RWPE2 (cell line): ENCODE measurements at regions not wholly inside any gene's neighbourhood (a gene's known extent, or its start where the extent isn't known, plus 50 kb on each side); places are given as distances from the start of the nearest gene placed in this dataset.

Source experiments
- ATAC-seq: fragments of 200-7000 bp; cut with Tn5 transposase; 3 replicates; pipeline ENCODE4 v1.9.1; 2021; ENCODE audit warnings: low read depth
- DNase-seq: peaks from one replicate; pipeline ENCODE4 v3.0.0-alpha.2; 2020; ENCODE audit warnings: low spot score
- H3K27ac ChIP-seq: fragments of 450-650 bp; 2 replicates; pipeline ENCODE4 v1.5.1; 2017; ENCODE audit warnings: mild to moderate bottlenecking; ENCODE audit not compliant: poor library complexity, severe bottlenecking
- H3K27me3 ChIP-seq: fragments of 250-450 bp; sonication (Bioruptor Pico); 2 replicates; pipeline ENCODE4 v1.5.1; 2021; ENCODE audit warnings: mild to moderate bottlenecking, moderate library complexity; ENCODE audit not compliant: insufficient read depth, poor library complexity, severe bottlenecking
- H3K36me3 ChIP-seq: fragments of 250-450 bp; sonication (Bioruptor Pico); 2 replicates; pipeline ENCODE4 v1.5.1; 2020; ENCODE audit warnings: low read depth, mild to moderate bottlenecking, moderate library complexity
- H3K4me1 ChIP-seq: fragments of 250-450 bp; sonication (Bioruptor Pico); 2 replicates; pipeline ENCODE4 v1.5.1; 2021; ENCODE audit warnings: mild to moderate bottlenecking, moderate library complexity; ENCODE audit not compliant: insufficient read depth, poor library complexity, severe bottlenecking
- H3K4me3 ChIP-seq: fragments of 250-450 bp; sonication (Bioruptor Pico); 2 replicates; pipeline ENCODE4 v1.5.1; 2021; ENCODE audit warnings: mild to moderate bottlenecking, moderate library complexity; ENCODE audit not compliant: severe bottlenecking
- H3K9me3 ChIP-seq: fragments of 250-450 bp; sonication (Bioruptor Pico); 2 replicates; pipeline ENCODE4 v1.5.1; 2021; ENCODE audit warnings: mild to moderate bottlenecking, moderate library complexity; ENCODE audit not compliant: severe bottlenecking
- TF ChIP-seq, protein P1 (sequence below): fragments of 450-650 bp; IDR thresholded peaks from one replicate; pipeline ENCODE4 v1.5.1; 2017; ENCODE audit warnings: mild to moderate bottlenecking, moderate library complexity; ENCODE audit not compliant: poor library complexity, severe bottlenecking

DNA sequence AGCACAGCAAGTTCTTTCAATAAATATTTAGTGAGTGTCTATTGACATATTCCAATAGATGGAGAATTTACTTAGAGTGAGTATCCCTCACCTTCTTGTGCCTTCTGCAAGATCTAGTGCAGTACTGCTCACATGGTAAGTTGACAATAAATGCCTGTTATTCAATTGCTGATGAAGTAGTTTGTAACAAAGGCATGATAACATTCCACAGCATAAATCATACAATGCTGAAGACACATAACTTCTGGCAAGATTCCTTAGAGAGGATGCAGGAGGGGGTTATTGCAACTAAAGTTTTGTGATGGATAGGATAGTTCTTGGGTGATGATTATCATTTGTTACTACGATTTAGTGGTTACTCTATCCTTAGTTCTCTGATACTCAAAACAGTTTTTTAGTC lies 112.2 kb upstream of the RBMS3 start:
- Histone ChIP-seq H3K27ac (no peak overlapping the region), H3K4me3 (no peak overlapping the region), H3K36me3 (no peaks in the 10 kb centered on the region), H3K9me3 (no peaks in the 10 kb centered on the region), H3K4me1 (peaks cover 9% of the 10 kb centered on the region), H3K27me3 (no peaks in the 10 kb centered on the region)
- DNase-seq (no peak), ATAC-seq (no peak)
- TF ChIP-seq, protein P1, sequence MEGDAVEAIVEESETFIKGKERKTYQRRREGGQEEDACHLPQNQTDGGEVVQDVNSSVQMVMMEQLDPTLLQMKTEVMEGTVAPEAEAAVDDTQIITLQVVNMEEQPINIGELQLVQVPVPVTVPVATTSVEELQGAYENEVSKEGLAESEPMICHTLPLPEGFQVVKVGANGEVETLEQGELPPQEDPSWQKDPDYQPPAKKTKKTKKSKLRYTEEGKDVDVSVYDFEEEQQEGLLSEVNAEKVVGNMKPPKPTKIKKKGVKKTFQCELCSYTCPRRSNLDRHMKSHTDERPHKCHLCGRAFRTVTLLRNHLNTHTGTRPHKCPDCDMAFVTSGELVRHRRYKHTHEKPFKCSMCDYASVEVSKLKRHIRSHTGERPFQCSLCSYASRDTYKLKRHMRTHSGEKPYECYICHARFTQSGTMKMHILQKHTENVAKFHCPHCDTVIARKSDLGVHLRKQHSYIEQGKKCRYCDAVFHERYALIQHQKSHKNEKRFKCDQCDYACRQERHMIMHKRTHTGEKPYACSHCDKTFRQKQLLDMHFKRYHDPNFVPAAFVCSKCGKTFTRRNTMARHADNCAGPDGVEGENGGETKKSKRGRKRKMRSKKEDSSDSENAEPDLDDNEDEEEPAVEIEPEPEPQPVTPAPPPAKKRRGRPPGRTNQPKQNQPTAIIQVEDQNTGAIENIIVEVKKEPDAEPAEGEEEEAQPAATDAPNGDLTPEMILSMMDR = no peak

DNA sequence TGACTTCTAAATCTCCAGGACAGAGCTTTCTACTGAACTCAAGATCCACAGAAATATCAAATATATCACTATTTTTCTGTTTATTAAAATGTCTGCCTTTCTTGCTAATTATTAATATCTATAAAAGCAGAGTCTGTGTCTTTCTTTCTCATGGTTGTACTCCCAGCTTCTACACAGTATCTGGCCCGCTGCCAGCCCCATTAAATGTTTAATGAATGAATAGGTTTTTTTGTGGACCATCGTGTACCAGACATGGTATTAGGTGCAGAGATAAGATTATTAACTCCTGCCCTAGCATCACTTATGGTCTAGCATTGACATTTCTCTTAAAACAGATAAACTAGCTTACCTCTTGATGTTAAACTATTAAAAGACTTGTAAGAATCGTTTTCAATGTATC lies 111.4 kb upstream of the RBMS3 start:
- no peak overlapping the region for H3K4me3 ChIP-seq
- H3K27me3 ChIP-seq = no peaks in the 10 kb centered on the region
- peaks cover 9% of the 10 kb centered on the region for H3K4me1 ChIP-seq
- no peak for DNase-seq
- H3K27ac ChIP-seq = no peak overlapping the region
- no peaks in the 10 kb centered on the region for H3K36me3 ChIP-seq
- no peaks in the 10 kb centered on the region for H3K9me3 ChIP-seq
- no peak for ATAC-seq
- TF ChIP-seq, protein P1 = no peak

DNA sequence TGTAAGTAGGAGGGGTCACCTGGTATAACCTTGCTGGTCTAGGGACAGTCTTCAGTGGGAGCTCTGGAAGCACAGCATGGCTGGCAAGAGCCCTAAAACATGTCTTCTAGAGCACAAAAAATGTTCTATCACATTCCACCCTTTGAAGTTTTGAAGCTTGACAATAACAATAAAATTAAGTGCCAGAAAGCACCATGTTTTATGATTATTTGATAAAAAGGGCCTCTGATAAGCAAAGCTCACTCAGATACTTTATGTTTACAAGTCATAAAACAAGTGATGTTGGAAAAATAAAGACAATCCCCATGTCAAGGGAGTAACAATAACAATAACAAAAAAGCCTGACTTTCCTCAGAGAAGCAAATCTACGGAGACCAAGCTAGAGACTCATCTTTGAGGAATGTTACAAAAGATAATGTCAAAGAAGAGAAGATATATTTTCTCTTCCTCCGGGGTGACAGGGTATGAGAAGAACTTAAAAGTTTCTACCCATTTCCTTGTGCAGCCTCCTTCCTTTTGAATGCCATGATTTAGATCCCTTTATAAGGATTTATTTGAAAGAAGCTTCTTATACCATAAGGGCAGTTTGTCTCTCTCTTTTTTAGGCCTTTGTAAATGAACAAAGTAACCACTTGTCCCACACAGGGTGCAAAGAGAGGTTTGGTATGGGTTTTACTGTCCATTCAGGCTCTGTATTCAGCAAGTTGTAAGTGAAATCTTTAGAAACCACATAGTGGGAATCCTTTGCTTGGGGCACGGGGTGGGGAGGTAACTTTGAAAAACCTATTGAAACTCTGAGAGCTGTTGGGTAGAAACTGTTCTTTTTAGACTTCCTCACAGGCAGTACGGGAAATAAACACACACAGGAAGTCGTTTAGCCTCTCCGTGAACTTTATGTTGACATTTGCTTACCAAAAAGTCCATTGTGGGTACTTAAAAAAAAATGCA lies 109.6 kb upstream of the RBMS3 start:
- Histone ChIP-seq H3K4me3 (no peak overlapping the region), H3K27me3 (no peaks in the 10 kb centered on the region), H3K36me3 (no peaks in the 10 kb centered on the region), H3K4me1 (peaks cover 9% of the 10 kb centered on the region), H3K27ac (no peak overlapping the region), H3K9me3 (no peaks in the 10 kb centered on the region)
- DNase-seq = no peak
- TF ChIP-seq, protein P1 = no peak
- peak; percentile 33; the same call in 1 of the 3 replicates for ATAC-seq

DNA sequence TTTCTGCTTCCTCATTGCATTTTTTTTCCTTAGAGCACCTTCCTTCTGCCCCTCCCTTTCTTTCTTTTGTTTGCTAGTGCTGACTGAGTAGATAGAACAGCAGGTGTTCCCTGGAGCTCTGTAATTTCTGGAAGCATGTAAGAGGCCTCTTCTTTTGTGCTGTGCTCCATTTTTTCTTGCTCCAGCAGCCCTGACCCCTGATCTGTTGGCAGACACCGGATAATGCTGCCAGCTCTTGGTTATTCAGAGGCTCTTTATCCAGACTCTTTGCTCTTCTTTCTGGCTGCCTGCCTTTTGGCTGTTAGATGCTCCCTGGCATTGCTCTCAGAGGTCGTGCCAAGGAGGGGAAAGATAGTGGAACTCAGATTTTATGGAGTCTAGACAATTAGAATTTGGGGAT lies 104.4 kb upstream of the RBMS3 start:
- H3K36me3 ChIP-seq = no peaks in the 10 kb centered on the region
- ATAC-seq (no peak), DNase-seq (no peak)
- peaks cover 4% of the 10 kb centered on the region for H3K4me1 ChIP-seq
- TF ChIP-seq, protein P1 = no peak
- no peaks in the 10 kb centered on the region for H3K9me3 ChIP-seq
- H3K4me3 ChIP-seq = no peak overlapping the region
- no peaks in the 10 kb centered on the region for H3K27me3 ChIP-seq
- no peak overlapping the region for H3K27ac ChIP-seq
